AG04450 (cell line): ENCODE measurements at regions not wholly inside any gene's neighbourhood (a gene's known extent, or its start where the extent isn't known, plus 50 kb on each side); places are given as distances from the start of the nearest gene placed in this dataset.
"Not testable (repeated sequence)": the region's sequence is repeated elsewhere in the genome, so short reads cannot be mapped to it uniquely, and the experiment has no call there.

Experiments
- CTCF ChIA-PET: fragments of 300-600, 350-600 bp; formaldehyde crosslinking; extraction: SDS; loops from one replicate; lab custom pipeline; 2022; ENCODE audit warnings: antibody characterized with exemption, inconsistent platforms; lab: Charles Lee
- POLR2A ChIA-PET: fragments of 350-600 bp; formaldehyde crosslinking; extraction: SDS; loops from one replicate; lab custom pipeline; 2021; ENCODE audit warnings: antibody characterized with exemption, inconsistent platforms; lab: Yijun Ruan, JAX
- DNase-seq: peaks from one replicate; pipeline ENCODE4 v3.0.0-alpha.2; 2011; ENCODE audit warnings: low read depth, low spot score
- H3K27ac ChIP-seq: one replicate; pipeline ENCODE4 v1.5.1; 2012; ENCODE audit warnings: low read depth, low read length, control low read depth
- H3K27me3 ChIP-seq: one replicate; pipeline ENCODE4 v1.6.0; 2012; ENCODE audit warnings: low read length; ENCODE audit not compliant: control insufficient read depth, insufficient read depth
- H3K4me3 ChIP-seq: 2 replicates; pipeline ENCODE4 v1.5.1; 2011; ENCODE audit warnings: mild to moderate bottlenecking, low read depth, low read length, control low read depth
- H3K9me3 ChIP-seq: 2 replicates; pipeline ENCODE4 v1.5.1; 2012; ENCODE audit warnings: low read length; ENCODE audit not compliant: control insufficient read depth, insufficient read depth
- TF ChIP-seq, protein P1 (sequence below): IDR thresholded peaks from 2 replicates; pipeline ENCODE4 v1.5.1; 2011; ENCODE audit warnings: low read depth, low read length, control low read depth, inconsistent platforms

DNA sequence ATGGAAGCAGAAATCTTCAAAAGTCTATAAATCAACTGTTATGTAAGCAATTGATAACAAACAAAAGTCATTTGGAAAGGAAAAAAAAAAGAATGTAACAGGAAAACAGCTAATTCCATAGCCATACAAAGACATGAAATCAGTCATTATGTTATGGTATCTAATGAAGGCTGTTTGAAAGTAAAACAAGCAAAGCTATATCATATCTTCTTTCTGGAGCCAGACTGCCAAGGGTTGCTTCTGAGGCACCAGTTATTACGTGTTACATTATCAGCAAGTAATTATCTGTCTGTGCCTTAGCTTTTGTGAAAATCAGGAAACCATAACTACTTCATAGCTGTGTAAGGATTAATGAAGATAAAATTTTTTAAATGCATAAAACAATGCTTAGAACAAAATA, 480.2 kb downstream of the FAT4 start:
- TF ChIP-seq, protein P1, sequence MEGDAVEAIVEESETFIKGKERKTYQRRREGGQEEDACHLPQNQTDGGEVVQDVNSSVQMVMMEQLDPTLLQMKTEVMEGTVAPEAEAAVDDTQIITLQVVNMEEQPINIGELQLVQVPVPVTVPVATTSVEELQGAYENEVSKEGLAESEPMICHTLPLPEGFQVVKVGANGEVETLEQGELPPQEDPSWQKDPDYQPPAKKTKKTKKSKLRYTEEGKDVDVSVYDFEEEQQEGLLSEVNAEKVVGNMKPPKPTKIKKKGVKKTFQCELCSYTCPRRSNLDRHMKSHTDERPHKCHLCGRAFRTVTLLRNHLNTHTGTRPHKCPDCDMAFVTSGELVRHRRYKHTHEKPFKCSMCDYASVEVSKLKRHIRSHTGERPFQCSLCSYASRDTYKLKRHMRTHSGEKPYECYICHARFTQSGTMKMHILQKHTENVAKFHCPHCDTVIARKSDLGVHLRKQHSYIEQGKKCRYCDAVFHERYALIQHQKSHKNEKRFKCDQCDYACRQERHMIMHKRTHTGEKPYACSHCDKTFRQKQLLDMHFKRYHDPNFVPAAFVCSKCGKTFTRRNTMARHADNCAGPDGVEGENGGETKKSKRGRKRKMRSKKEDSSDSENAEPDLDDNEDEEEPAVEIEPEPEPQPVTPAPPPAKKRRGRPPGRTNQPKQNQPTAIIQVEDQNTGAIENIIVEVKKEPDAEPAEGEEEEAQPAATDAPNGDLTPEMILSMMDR = no peak
- no peak for DNase-seq
- Histone ChIP-seq H3K9me3 (no peaks in the 10 kb centered on the region), H3K4me3 (no peak overlapping the region), H3K27ac (no peak overlapping the region), H3K27me3 (no peaks in the 10 kb centered on the region)
- CTCF ChIA-PET = no interaction called here
- POLR2A ChIA-PET = no interaction called here

DNA sequence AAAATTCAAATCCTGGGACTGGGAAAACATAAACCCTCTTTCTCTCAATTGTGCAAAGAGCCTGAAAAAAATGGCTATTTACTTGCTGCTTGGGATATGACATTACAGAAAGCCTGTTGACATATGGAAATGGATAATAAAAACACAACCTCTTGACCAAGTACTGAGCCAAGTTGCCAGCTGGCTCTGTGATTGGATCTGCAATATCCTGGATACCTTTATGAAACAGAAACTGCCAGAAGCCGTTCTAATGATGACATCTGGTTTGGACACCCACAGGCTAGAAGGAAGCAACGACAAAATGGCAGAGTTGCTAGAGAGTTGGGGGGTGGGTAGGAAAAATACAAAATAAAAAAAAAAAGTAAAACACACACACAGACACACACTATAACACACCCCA, 481.4 kb downstream of the FAT4 start:
- DNase-seq = no peak
- no peaks in the 10 kb centered on the region for H3K27me3 ChIP-seq

DNA sequence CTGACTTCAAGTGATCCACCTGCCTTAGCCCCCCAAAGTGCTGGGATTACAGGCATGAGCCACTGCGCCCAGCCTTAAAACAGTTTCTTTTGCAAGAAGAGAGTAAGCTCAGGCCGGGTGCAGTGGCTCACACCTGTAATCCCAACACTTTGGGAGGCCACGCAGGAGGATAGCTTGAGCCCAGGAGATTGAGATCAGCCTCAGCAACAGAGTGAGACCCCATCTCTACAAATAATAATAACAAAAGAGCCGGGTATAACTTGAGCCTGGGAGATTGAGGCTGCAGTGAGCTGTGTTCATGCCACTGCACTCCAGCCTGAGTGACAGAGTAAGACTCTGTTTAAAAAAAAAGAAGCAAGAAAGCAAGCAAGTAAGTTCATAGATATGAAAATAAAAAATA, 482.9 kb downstream of the FAT4 start:
- CTCF ChIA-PET, H3K4me3 ChIP-seq, H3K27ac ChIP-seq, DNase-seq, H3K27me3 ChIP-seq, H3K9me3 ChIP-seq, POLR2A ChIA-PET: not testable (repeated sequence)

More for the DNA sequence above, 481.4 kb downstream of the FAT4 start:
- H3K4me3 ChIP-seq = no peak overlapping the region
- no peak overlapping the region for H3K27ac ChIP-seq
- no peaks in the 10 kb centered on the region for H3K9me3 ChIP-seq
- TF ChIP-seq, protein P1 = no peak
- ChIA-PET POLR2A (no interaction called here), CTCF (no interaction called here)

DNA sequence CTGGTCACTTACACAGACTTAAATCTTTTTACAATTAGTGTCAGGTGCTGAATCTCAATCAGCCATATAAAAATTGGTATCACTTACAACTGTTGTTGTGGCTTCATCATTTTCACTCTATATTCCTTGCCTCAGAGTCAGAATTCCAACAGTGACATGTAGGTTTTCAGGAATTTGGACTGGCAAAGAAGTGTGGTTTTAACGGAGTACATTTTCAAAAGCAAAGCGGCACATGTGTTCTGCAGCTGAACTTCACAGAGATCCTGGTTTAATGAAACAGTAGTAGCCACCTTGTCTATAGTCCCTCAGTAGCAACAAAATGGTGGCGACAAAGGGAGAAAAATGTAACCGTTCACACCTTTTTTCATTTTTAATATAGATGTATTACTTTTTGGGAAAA, 486.6 kb downstream of the FAT4 start:
- Histone ChIP-seq H3K4me3 (no peak overlapping the region), H3K9me3 (no peaks in the 10 kb centered on the region), H3K27me3 (no peaks in the 10 kb centered on the region), H3K27ac (no peak overlapping the region)
- ChIA-PET CTCF (interaction anchor here (1.2 kb wide), 1 partner anchor 8 kb away, joined by 3 read pairs; no protein-coding TSS in a partner anchor), POLR2A (no interaction called here)
- TF ChIP-seq, protein P1 = no peak
- no peak for DNase-seq

DNA sequence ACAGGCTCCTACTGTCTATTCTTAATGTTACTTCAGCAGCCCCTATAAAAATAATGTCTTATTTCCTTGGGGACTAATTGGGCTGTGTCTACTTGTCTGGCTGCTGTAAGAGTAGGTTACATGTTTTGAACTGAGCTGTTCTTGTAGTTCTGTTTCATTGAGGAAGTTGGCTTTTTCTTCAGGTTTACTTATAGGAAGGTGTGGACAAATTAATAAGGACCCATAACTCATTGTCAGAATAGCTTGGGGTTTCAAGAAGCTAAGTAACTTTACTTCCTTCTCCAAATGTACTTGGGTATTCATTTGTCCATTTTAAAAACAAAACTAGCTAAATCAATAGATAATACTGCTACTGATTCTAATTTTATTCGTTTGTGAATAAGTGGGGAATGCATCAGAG, 487.2 kb downstream of the FAT4 start:
- no peak overlapping the region for H3K4me3 ChIP-seq
- ChIA-PET CTCF (interaction anchor here (1.1 to 1.2 kb wide), 2 partner anchors 9 to 296 kb away, joined by 3 read pairs; no protein-coding TSS in a partner anchor), POLR2A (no interaction called here)
- no peaks in the 10 kb centered on the region for H3K27me3 ChIP-seq
- TF ChIP-seq, protein P1 = no peak
- no peaks in the 10 kb centered on the region for H3K9me3 ChIP-seq
- no peak overlapping the region for H3K27ac ChIP-seq
- no peak for DNase-seq

DNA sequence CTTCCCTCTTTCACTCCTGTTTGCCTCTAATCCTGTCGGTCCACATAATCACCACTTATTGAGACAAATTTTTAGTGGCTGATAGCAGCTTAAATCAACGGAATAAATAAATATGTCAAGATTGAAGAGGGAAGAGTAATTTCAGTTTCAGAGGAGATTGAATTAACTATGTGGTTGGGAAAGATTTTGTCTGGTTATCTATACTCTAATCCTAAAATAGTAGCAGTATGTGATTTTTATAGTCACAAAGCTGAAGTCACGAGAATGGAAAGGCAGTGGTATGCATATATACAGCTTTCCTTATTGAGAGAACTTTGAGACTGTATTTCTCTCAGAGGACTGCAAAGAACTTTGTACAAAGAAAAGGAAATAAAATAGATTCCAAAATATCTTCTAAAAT, 493.3 kb downstream of the FAT4 start:
- no peak for DNase-seq
- H3K4me3 ChIP-seq = no peak overlapping the region
- TF ChIP-seq, protein P1 = no peak
- no peaks in the 10 kb centered on the region for H3K9me3 ChIP-seq
- ChIA-PET POLR2A (no interaction called here), CTCF (no interaction called here)
- no peak overlapping the region for H3K27ac ChIP-seq
- H3K27me3 ChIP-seq = no peaks in the 10 kb centered on the region
